OCI-LY7 (cell line): ENCODE measurements at regions not wholly inside any gene's neighbourhood (a gene's known extent, or its start where the extent isn't known, plus 50 kb on each side); places are given as distances from the start of the nearest gene placed in this dataset.

Experiments used
- BruUV-seq: library from RNA; stranded (reverse); fragments of 400-500 nt; replicated peaks from 2 replicates; lab custom pipeline; 2021; lab: Mats Ljungman, UMichigan
- CTCF ChIA-PET: fragments of 300-600 bp; sonication (Branson Sonifier 250); formaldehyde crosslinking; loops from one replicate; lab custom pipeline; 2022; ENCODE audit warnings: antibody characterized with exemption; ENCODE audit not compliant: unreplicated experiment; lab: Charles Lee
- POLR2A ChIA-PET: fragments of 300-600 bp; sonication (Branson Sonifier 250); formaldehyde crosslinking; loops from one replicate; lab custom pipeline; 2022; ENCODE audit warnings: antibody characterized with exemption; lab: Charles Lee
- DNase-seq: peaks from one replicate; pipeline ENCODE4 v3.0.0-alpha.2; 2015; ENCODE audit warnings: low spot score
- H2AFZ ChIP-seq: fragments of 200-600 bp; sonication (generic), shearing (Covaris generic); 2 replicates; pipeline ENCODE4 v1.6.1; 2014; ENCODE audit warnings: mild to moderate bottlenecking, antibody characterized with exemption, low read length, moderate library complexity
- H3K27ac ChIP-seq: fragments of 200-600 bp; sonication (generic); 2 replicates; pipeline ENCODE4 v1.5.1; 2014; ENCODE audit warnings: mixed run types, low read depth, mild to moderate bottlenecking, moderate library complexity, low read length, inconsistent platforms; ENCODE audit not compliant: poor library complexity, severe bottlenecking
- H3K36me3 ChIP-seq: fragments of 200-600 bp; sonication (generic); 2 replicates; pipeline ENCODE4 v1.6.1; 2014; ENCODE audit warnings: mild to moderate bottlenecking, antibody characterized with exemption, low read length, moderate library complexity, mixed read lengths; ENCODE audit not compliant: insufficient read depth
- H3K4me1 ChIP-seq: fragments of 200-600 bp; sonication (generic); 2 replicates; pipeline ENCODE4 v1.5.1; 2014; ENCODE audit warnings: mild to moderate bottlenecking, low read length; ENCODE audit not compliant: insufficient read depth, poor library complexity, severe bottlenecking
- H3K4me2 ChIP-seq: fragments of 200-600 bp; sonication (generic); 2 replicates; pipeline ENCODE4 v1.6.1; 2014; ENCODE audit warnings: mild to moderate bottlenecking, low read length
- H3K4me3 ChIP-seq: fragments of 200-600 bp; sonication (generic); 2 replicates; pipeline ENCODE4 v1.5.1; 2014; ENCODE audit warnings: mild to moderate bottlenecking, low read depth, low read length; ENCODE audit not compliant: poor library complexity, severe bottlenecking
- H3K79me2 ChIP-seq: fragments of 200-600 bp; sonication (generic); 2 replicates; pipeline ENCODE4 v1.6.1; 2016; ENCODE audit warnings: low read depth, mild to moderate bottlenecking, low read length, moderate library complexity, mixed read lengths; ENCODE audit not compliant: insufficient read depth
- H3K9me2 ChIP-seq: fragments of 200-600 bp; sonication (generic); 2 replicates; pipeline ENCODE4 v1.6.1; 2016; ENCODE audit warnings: mild to moderate bottlenecking, low read length, mixed read lengths; ENCODE audit not compliant: insufficient read depth
- H3K9me3 ChIP-seq: fragments of 200-600 bp; sonication (generic); 2 replicates; pipeline ENCODE4 v1.6.1; 2014; ENCODE audit warnings: mild to moderate bottlenecking, mixed run types, low read length, mixed read lengths
- H4K20me1 ChIP-seq: fragments of 200-600 bp; sonication (generic); 2 replicates; pipeline ENCODE4 v1.6.1; 2014; ENCODE audit warnings: mild to moderate bottlenecking, antibody characterized with exemption, low read length, moderate library complexity, mixed read lengths; ENCODE audit not compliant: insufficient read depth
- CTCF ChIP-seq: fragments of 200-600 bp; sonication (generic); conservative IDR thresholded peaks from 2 replicates; pipeline ENCODE4 v1.5.1; 2014; ENCODE audit warnings: mild to moderate bottlenecking, antibody characterized with exemption, low read length, moderate library complexity, mixed read lengths
- EZH2phosphoT487 ChIP-seq: fragments of 200-600 bp; sonication (generic); IDR thresholded peaks from 2 replicates; pipeline ENCODE4 v1.6.1; 2018; ENCODE audit warnings: low read depth, borderline replicate concordance, mild to moderate bottlenecking, mixed run types, antibody characterized with exemption, low read length, moderate library complexity, mixed read lengths
- intact Hi-C: fragments of 100-400 bp; cut with micrococcal nuclease; formaldehyde crosslinking; loops from one replicate; pipeline ENCODE4 v1.10.0; 2022; ENCODE audit not compliant: unreplicated experiment

GRCh38 chr3:145904138-145904537 is 256.8 kb downstream of the PLOD2 start:
- H3K4me1 ChIP-seq, result no peaks in the 10 kb centered on the region
- no peak overlapping the region for H2AFZ ChIP-seq

GRCh38 chr3:145906301-145906700 is 254.7 kb downstream of the PLOD2 start:
- intact Hi-C loops, result no loop called here
- no peak overlapping the region for H3K4me3 ChIP-seq
- H3K9me2 ChIP-seq, result no peaks in the 10 kb centered on the region
- no peak for DNase-seq
- no peak overlapping the region for H2AFZ ChIP-seq
- no peaks in the 10 kb centered on the region for H4K20me1 ChIP-seq
- ChIA-PET CTCF (no interaction called here), POLR2A (no interaction called here)
- no peaks in the 10 kb centered on the region for H3K79me2 ChIP-seq
- H3K9me3 ChIP-seq, result no peaks in the 10 kb centered on the region
- no peaks in the 10 kb centered on the region for H3K36me3 ChIP-seq
- H3K4me1 ChIP-seq, result no peaks in the 10 kb centered on the region
- TF ChIP-seq EZH2phosphoT487 (no peak), CTCF (no peak)
- H3K27ac ChIP-seq, result no peak overlapping the region
- H3K4me2 ChIP-seq, result no peak overlapping the region
- BruUV-seq, result no TSS peak

More at GRCh38 chr3:145904138-145904537, 256.8 kb downstream of the PLOD2 start:
- POLR2A ChIA-PET, result no interaction called here
- TF ChIP-seq CTCF (no peak), EZH2phosphoT487 (no peak)
- H3K4me3 ChIP-seq, result no peak overlapping the region
- no peak overlapping the region for H3K27ac ChIP-seq
- intact Hi-C loops, result no loop called here
- no TSS peak for BruUV-seq
- CTCF ChIA-PET, result no interaction called here
- no peaks in the 10 kb centered on the region for H3K79me2 ChIP-seq
- no peaks in the 10 kb centered on the region for H3K9me2 ChIP-seq
- no peaks in the 10 kb centered on the region for H4K20me1 ChIP-seq
- H3K36me3 ChIP-seq, result no peaks in the 10 kb centered on the region
- no peak overlapping the region for H3K4me2 ChIP-seq
- H3K9me3 ChIP-seq, result no peaks in the 10 kb centered on the region
- no peak for DNase-seq

- Histone ChIP-seq H2AFZ (no peak overlapping the region), H3K4me1 (no peaks in the 10 kb centered on the region), H3K9me2 (no peaks in the 10 kb centered on the region), H3K9me3 (no peaks in the 10 kb centered on the region), H3K4me2 (no peak overlapping the region), H3K4me3 (no peak overlapping the region), H3K27ac (no peak overlapping the region), H4K20me1 (no peaks in the 10 kb centered on the region), H3K36me3 (no peaks in the 10 kb centered on the region), H3K79me2 (no peaks in the 10 kb centered on the region)
- intact Hi-C loops, result no loop called here
- DNase-seq, result no peak
- no peak for TF ChIP-seq CTCF
- TF ChIP-seq EZH2phosphoT487, result no peak
- CTCF ChIA-PET, result no interaction called here
- BruUV-seq, result no TSS peak
- POLR2A ChIA-PET, result interaction anchor here (0.5 kb wide), 2 partner anchors 58 to 1030 kb away, joined by 3 read pairs; no protein-coding TSS in a partner anchor
Measured at GRCh38 chr3:145906755-145907154, 254.2 kb downstream of the PLOD2 start.
